ENCODE measurements at regions not wholly inside any gene's neighbourhood (a gene's known extent, or its start where the extent isn't known, plus 50 kb on each side); places are given as distances from the start of the nearest gene placed in this dataset.

- TF ChIP-seq EZH2 (IDR thresholded peaks at IDR 0.05; ENCODE audit: borderline replicate concordance, insufficient read depth, low read depth, low read length, poor library complexity, severe bottlenecking): no peak
- no peak for TF ChIP-seq CTCF (IDR thresholded peaks at IDR 0.05)
- Mint-ChIP-seq H3K9me3 (ENCODE audit: insufficient read depth) (no peaks in the 10 kb centered on the region), H3K4me3 (no peak overlapping the region), H3K4me1 (no peaks in the 10 kb centered on the region), H3K27me3 (peaks cover 22% of the 10 kb centered on the region), H3K27ac (no peak overlapping the region)
- no peak for ATAC-seq (ENCODE audit: low read depth)
- Histone ChIP-seq H3K27ac (ENCODE audit: low read length in 2 of 2) (no peak overlapping the region), H3K36me3 (replicated peaks in 1 of 2; ENCODE audit: control extremely low read depth in 1 of 2, control insufficient read depth in 1 of 2, extremely low read depth in 1 of 2, insufficient read depth in 2 of 2, low read length in 1 of 2) (no peaks in the 10 kb centered on the region), H3K9ac (ENCODE audit: low read length) (no peak overlapping the region), H2AFZ (ENCODE audit: insufficient read depth, low read depth, low read length, poor library complexity, severe bottlenecking) (no peak overlapping the region), H3K4me3 (ENCODE audit: control extremely low read depth in 1 of 5, extremely low read depth in 1 of 5, insufficient read depth in 1 of 5, low read depth in 2 of 5, low read length in 4 of 5) (no peak overlapping the region), H3K9me3 (ENCODE audit: control extremely low read depth in 1 of 3, control insufficient read depth in 2 of 3, insufficient read depth in 1 of 3, low read length in 2 of 3) (no peaks in the 10 kb centered on the region), H3K4me2 (replicated peaks; ENCODE audit: low read depth, low read length, poor library complexity, severe bottlenecking) (no peak overlapping the region), H4K20me1 (ENCODE audit: control insufficient read depth, insufficient read depth, low read length, poor library complexity, severe bottlenecking) (no peaks in the 10 kb centered on the region), H3K27me3 (replicated peaks in 1 of 4; ENCODE audit: control extremely low read depth in 1 of 4, control insufficient read depth in 3 of 4, insufficient read depth in 4 of 4, low read length in 3 of 4) (no peaks in the 10 kb centered on the region), H3K4me1 (ENCODE audit: control insufficient read depth in 2 of 2, insufficient read depth in 2 of 2, low read length in 2 of 2) (no peaks in the 10 kb centered on the region), H3K79me2 (ENCODE audit: control insufficient read depth, insufficient read depth, low read length) (no peaks in the 10 kb centered on the region)
- ChIA-PET POLR2A (no interaction called here), CTCF (no interaction called here)
- no peak for DNase-seq
- intact Hi-C loops (cut with micrococcal nuclease): no loop called here
- WGBS (ENCODE audit: insufficient coverage): 14% methylated on average over 4 of the region's 5 CpGs
These were observed 254.8 kb downstream of the CDK5RAP2 start for GRCh38 chr9:120324996-120325642.

- ATAC-seq (ENCODE audit: low read depth) (no peak), DNase-seq (no peak)
- Mint-ChIP-seq H3K4me3 (no peak overlapping the region), H3K27me3 (peaks cover 22% of the 10 kb centered on the region), H3K4me1 (no peaks in the 10 kb centered on the region), H3K9me3 (ENCODE audit: insufficient read depth) (no peaks in the 10 kb centered on the region), H3K27ac (no peak overlapping the region)
- H2AFZ ChIP-seq (ENCODE audit: insufficient read depth, low read depth, low read length, poor library complexity, severe bottlenecking): no peak overlapping the region
- H3K9ac ChIP-seq (ENCODE audit: low read length): no peak overlapping the region
- H3K79me2 ChIP-seq (ENCODE audit: control insufficient read depth, insufficient read depth, low read length): no peaks in the 10 kb centered on the region
- TF ChIP-seq CTCF (IDR thresholded peaks at IDR 0.05) (no peak), EZH2 (IDR thresholded peaks at IDR 0.05; ENCODE audit: borderline replicate concordance, insufficient read depth, low read depth, low read length, poor library complexity, severe bottlenecking) (no peak)
- H3K36me3 ChIP-seq (replicated peaks in 1 of 2; ENCODE audit: control extremely low read depth in 1 of 2, control insufficient read depth in 1 of 2, extremely low read depth in 1 of 2, insufficient read depth in 2 of 2, low read length in 1 of 2): no peaks in the 10 kb centered on the region
- ChIA-PET POLR2A (no interaction called here), CTCF (no interaction called here)
- intact Hi-C loops (cut with micrococcal nuclease): no loop called here
- no peaks in the 10 kb centered on the region for H3K9me3 ChIP-seq (ENCODE audit: control extremely low read depth in 1 of 3, control insufficient read depth in 2 of 3, insufficient read depth in 1 of 3, low read length in 2 of 3)
- H3K27me3 ChIP-seq (replicated peaks in 1 of 4; ENCODE audit: control extremely low read depth in 1 of 4, control insufficient read depth in 3 of 4, insufficient read depth in 4 of 4, low read length in 3 of 4): no peaks in the 10 kb centered on the region
- WGBS (ENCODE audit: insufficient coverage): 100% methylated on average over 2 of the region's 2 CpGs
- H3K4me2 ChIP-seq (replicated peaks; ENCODE audit: low read depth, low read length, poor library complexity, severe bottlenecking): no peak overlapping the region
- H3K4me3 ChIP-seq (ENCODE audit: control extremely low read depth in 1 of 5, extremely low read depth in 1 of 5, insufficient read depth in 1 of 5, low read depth in 2 of 5, low read length in 4 of 5): no peak overlapping the region
- H3K27ac ChIP-seq (ENCODE audit: low read length in 2 of 2): no peak overlapping the region
- H3K4me1 ChIP-seq (ENCODE audit: control insufficient read depth in 2 of 2, insufficient read depth in 2 of 2, low read length in 2 of 2): no peaks in the 10 kb centered on the region
- no peaks in the 10 kb centered on the region for H4K20me1 ChIP-seq (ENCODE audit: control insufficient read depth, insufficient read depth, low read length, poor library complexity, severe bottlenecking)
These were observed 255.5 kb downstream of the CDK5RAP2 start for GRCh38 chr9:120324461-120324860.
